GM12878 (cell line): ENCODE measurements at regions not wholly inside any gene's neighbourhood (a gene's known extent, or its start where the extent isn't known, plus 50 kb on each side); places are given as distances from the start of the nearest gene placed in this dataset.

ENCODE experiments used
- MXI1 ChIP-seq: fragments of 150-350 bp; IDR thresholded peaks from 2 replicates; pipeline ENCODE4 v1.6.1; 2011; ENCODE audit warnings: low read depth, mild to moderate bottlenecking, inconsistent platforms, low read length, improper control_type of control experiment
- ZSCAN29 ChIP-seq: fragments of 450-650 bp; IDR thresholded peaks from 2 replicates; pipeline ENCODE4 v1.6.1; 2017; ENCODE audit warnings: mild to moderate bottlenecking, moderate library complexity
- TF ChIP-seq, protein P1 (sequence below): fragments of 450-650 bp; IDR thresholded peaks from 2 replicates; pipeline ENCODE4 v1.6.1; 2017; ENCODE audit warnings: borderline replicate concordance

DNA sequence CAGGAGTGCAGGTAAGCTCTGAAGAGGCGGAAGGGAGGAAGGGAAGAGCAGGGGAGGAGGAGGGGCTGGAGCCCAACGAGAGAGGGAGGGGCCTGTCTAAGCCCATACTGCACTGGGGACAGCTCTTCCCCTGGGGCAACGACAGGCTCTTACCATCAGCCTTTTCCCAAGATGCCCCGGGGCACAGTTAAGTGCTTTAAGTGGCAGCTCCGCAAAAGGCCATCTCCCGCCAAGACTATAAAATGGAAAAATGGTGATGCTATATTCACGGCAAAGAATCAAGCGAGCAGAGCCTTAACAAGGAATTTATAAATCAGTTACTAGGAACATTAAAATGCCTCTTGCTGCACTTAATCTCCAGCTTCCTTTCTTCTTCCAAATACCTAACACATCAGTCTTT is 110.2 kb upstream of the NLRP1 start:
- no peak for TF ChIP-seq MXI1
- no peak for TF ChIP-seq ZSCAN29
- TF ChIP-seq, protein P1, sequence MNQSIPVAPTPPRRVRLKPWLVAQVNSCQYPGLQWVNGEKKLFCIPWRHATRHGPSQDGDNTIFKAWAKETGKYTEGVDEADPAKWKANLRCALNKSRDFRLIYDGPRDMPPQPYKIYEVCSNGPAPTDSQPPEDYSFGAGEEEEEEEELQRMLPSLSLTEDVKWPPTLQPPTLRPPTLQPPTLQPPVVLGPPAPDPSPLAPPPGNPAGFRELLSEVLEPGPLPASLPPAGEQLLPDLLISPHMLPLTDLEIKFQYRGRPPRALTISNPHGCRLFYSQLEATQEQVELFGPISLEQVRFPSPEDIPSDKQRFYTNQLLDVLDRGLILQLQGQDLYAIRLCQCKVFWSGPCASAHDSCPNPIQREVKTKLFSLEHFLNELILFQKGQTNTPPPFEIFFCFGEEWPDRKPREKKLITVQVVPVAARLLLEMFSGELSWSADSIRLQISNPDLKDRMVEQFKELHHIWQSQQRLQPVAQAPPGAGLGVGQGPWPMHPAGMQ = no peak
